NCI-H460 (cell line): ENCODE measurements at regions not wholly inside any gene's neighbourhood (a gene's known extent, or its start where the extent isn't known, plus 50 kb on each side); places are given as distances from the start of the nearest gene placed in this dataset.

Experiments used
- DNase-seq: peaks from one replicate; pipeline ENCODE4 v3.0.0-alpha.2; 2016; ENCODE audit warnings: low read depth; ENCODE audit errors: extremely low read depth

GRCh38 chr3:159439346-159439745 lies 549.3 kb upstream of the IL12A start:
- DNase-seq, result no peak

GRCh38 chr3:159441279-159441678 lies 547.4 kb upstream of the IL12A start:
- DNase-seq, result no peak

- DNase-seq, result no peak
Measured at GRCh38 chr3:159443266-159443665, 545.4 kb upstream of the IL12A start.

- no peak for DNase-seq
Measured at GRCh38 chr3:159447841-159448240, 540.8 kb upstream of the IL12A start.

GRCh38 chr3:159448902-159449301 lies 539.7 kb upstream of the IL12A start:
- no peak for DNase-seq

GRCh38 chr3:159451067-159451466 lies 537.6 kb upstream of the IL12A start:
- DNase-seq, result no peak

- DNase-seq, result no peak
Measured at GRCh38 chr3:159451482-159451881, 537.2 kb upstream of the IL12A start.

- DNase-seq, result no peak
Measured at GRCh38 chr3:159453036-159453435, 535.6 kb upstream of the IL12A start.

- no peak for DNase-seq
Measured at GRCh38 chr3:159453945-159454344, 534.7 kb upstream of the IL12A start.

GRCh38 chr3:159455741-159456181 lies 532.9 kb upstream of the IL12A start:
- no peak for DNase-seq

GRCh38 chr3:159458010-159458409 lies 530.6 kb upstream of the IL12A start:
- no peak for DNase-seq

GRCh38 chr3:159458982-159459381 lies 529.7 kb upstream of the IL12A start:
- DNase-seq, result no peak

GRCh38 chr3:159472611-159473010 lies 516.0 kb upstream of the IL12A start:
- DNase-seq, result no peak

GRCh38 chr3:159473206-159473605 lies 515.4 kb upstream of the IL12A start:
- no peak for DNase-seq

- DNase-seq, result no peak
Measured at GRCh38 chr3:159480046-159480445, 508.6 kb upstream of the IL12A start.

- no peak for DNase-seq
Measured at GRCh38 chr3:159482241-159482993, 506.2 kb upstream of the IL12A start.

GRCh38 chr3:159482994-159483367 lies 505.7 kb upstream of the IL12A start:
- no peak for DNase-seq

- no peak for DNase-seq
Measured at GRCh38 chr3:159486580-159486979, 502.1 kb upstream of the IL12A start.

GRCh38 chr3:159487304-159487703 lies 501.3 kb upstream of the IL12A start:
- no peak for DNase-seq

- no peak for DNase-seq
Measured at GRCh38 chr3:159488602-159489001, 500.0 kb upstream of the IL12A start.

- no peak for DNase-seq
Measured at GRCh38 chr3:159497361-159497760, 491.3 kb upstream of the IL12A start.

GRCh38 chr3:159499031-159499793 lies 489.4 kb upstream of the IL12A start:
- no peak for DNase-seq
